Fibroblast of lung (primary cell): ENCODE measurements at regions not wholly inside any gene's neighbourhood (a gene's known extent, or its start where the extent isn't known, plus 50 kb on each side); places are given as distances from the start of the nearest gene placed in this dataset.

Source experiments
- DNase-seq, 2 donors: peaks; one replicate each; pipeline versions ENCODE4 v3.0.0 to v3.0.0-alpha.2; 2010; ENCODE audit warnings: low read depth in 2 of 2
- H2AFZ ChIP-seq: 2 replicates; pipeline ENCODE4 v1.5.1; 2012; ENCODE audit warnings: low read length, control low read depth, inconsistent platforms
- H3K27ac ChIP-seq: 2 replicates; pipeline ENCODE4 v1.5.1; 2011; ENCODE audit warnings: low read length, control low read depth; ENCODE audit not compliant: insufficient read depth
- H3K27me3 ChIP-seq: 2 replicates; pipeline ENCODE4 v1.5.1; 2011; ENCODE audit warnings: mild to moderate bottlenecking, low read length; ENCODE audit not compliant: control insufficient read depth, insufficient read depth
- H3K36me3 ChIP-seq: 2 replicates; pipeline ENCODE4 v1.5.1; 2011; ENCODE audit warnings: low read length; ENCODE audit not compliant: control insufficient read depth, insufficient read depth
- H3K4me1 ChIP-seq: 2 replicates; pipeline ENCODE4 v1.5.1; 2011; ENCODE audit warnings: low read length; ENCODE audit not compliant: control insufficient read depth, insufficient read depth; ENCODE audit errors: extremely low read depth
- H3K4me2 ChIP-seq: 2 replicates; pipeline ENCODE4 v1.5.1; 2011; ENCODE audit warnings: low read length, control low read depth; ENCODE audit not compliant: insufficient read depth; ENCODE audit errors: extremely low read depth
- H3K4me3 ChIP-seq, 4 experiments: fragments of 200-600 bp in 1 of 4; sonication (generic) in 1 of 4; replicated peaks in 1 of 4; 2 replicates each; pipeline ENCODE4 v1.5.1; 2011 to 2016; ENCODE audit warnings: low read length in 4 of 4, low read depth in 3 of 4, mild to moderate bottlenecking in 3 of 4, control low read depth in 2 of 4, inconsistent platforms in 1 of 4, mixed read lengths in 1 of 4; ENCODE audit not compliant: insufficient read depth in 1 of 4; ENCODE audit errors: control extremely low read depth in 1 of 4
- H3K79me2 ChIP-seq: 2 replicates; pipeline ENCODE4 v1.5.1; 2012; ENCODE audit warnings: mild to moderate bottlenecking, low read length, inconsistent platforms; ENCODE audit not compliant: control insufficient read depth, insufficient read depth
- H3K9ac ChIP-seq: 2 replicates; pipeline ENCODE4 v1.5.1; 2011; ENCODE audit warnings: mild to moderate bottlenecking, low read length, control low read depth; ENCODE audit not compliant: insufficient read depth
- H3K9me3 ChIP-seq: 2 replicates; pipeline ENCODE4 v1.5.1; 2012; ENCODE audit warnings: low read depth, low read length; ENCODE audit not compliant: control insufficient read depth, insufficient read depth
- H4K20me1 ChIP-seq: 2 replicates; pipeline ENCODE4 v1.5.1; 2011; ENCODE audit warnings: low read length; ENCODE audit not compliant: control insufficient read depth, insufficient read depth; ENCODE audit errors: extremely low read depth
- EZH2 ChIP-seq: IDR thresholded peaks from 2 replicates; pipeline ENCODE4 v1.5.1; 2012; ENCODE audit warnings: low read length, control low read depth, mild to moderate bottlenecking; ENCODE audit errors: missing control alignments
- TF ChIP-seq, protein P1 (sequence below), 2 donors: IDR thresholded peaks in 1 of 2; conservative IDR thresholded peaks in 1 of 2; 1 replicate in 1 of 2; 2 replicates in 1 of 2; pipeline ENCODE4 v1.5.1; 2011 to 2012; ENCODE audit warnings: low read length in 2 of 2, control low read depth in 1 of 2, inconsistent platforms in 1 of 2, low read depth in 1 of 2, mild to moderate bottlenecking in 1 of 2

DNA sequence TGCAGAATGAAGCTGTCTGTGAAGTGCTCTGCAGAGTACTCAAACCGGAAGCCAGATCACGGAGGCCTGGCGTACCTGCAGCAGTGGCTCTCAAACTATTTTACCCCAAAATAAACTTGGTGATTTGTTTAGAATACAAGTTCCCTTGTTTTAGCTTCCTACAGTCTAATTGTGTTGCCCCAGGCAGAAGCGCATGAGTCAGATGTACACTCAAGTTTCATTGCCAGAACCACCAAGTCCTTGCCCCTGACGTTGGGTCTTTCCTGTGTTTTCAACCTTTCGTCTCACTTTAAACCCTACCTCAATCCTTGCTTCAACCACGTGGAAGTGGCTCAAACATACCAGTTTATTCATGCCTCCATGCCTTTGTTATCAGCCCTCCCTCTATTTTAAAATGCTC, 66.2 kb upstream of the SLC7A11 start:
- Histone ChIP-seq H3K4me2 (no peak overlapping the region), H4K20me1 (no peaks in the 10 kb centered on the region), H3K4me3 (no peak overlapping the region), H3K4me1 (no peaks in the 10 kb centered on the region), H3K9ac (no peak overlapping the region), H3K9me3 (no peaks in the 10 kb centered on the region), H3K79me2 (no peaks in the 10 kb centered on the region), H3K27ac (no peak overlapping the region), H3K27me3 (no peaks in the 10 kb centered on the region), H2AFZ (no peak overlapping the region), H3K36me3 (no peaks in the 10 kb centered on the region)
- TF ChIP-seq EZH2: no peak
- TF ChIP-seq, protein P1, sequence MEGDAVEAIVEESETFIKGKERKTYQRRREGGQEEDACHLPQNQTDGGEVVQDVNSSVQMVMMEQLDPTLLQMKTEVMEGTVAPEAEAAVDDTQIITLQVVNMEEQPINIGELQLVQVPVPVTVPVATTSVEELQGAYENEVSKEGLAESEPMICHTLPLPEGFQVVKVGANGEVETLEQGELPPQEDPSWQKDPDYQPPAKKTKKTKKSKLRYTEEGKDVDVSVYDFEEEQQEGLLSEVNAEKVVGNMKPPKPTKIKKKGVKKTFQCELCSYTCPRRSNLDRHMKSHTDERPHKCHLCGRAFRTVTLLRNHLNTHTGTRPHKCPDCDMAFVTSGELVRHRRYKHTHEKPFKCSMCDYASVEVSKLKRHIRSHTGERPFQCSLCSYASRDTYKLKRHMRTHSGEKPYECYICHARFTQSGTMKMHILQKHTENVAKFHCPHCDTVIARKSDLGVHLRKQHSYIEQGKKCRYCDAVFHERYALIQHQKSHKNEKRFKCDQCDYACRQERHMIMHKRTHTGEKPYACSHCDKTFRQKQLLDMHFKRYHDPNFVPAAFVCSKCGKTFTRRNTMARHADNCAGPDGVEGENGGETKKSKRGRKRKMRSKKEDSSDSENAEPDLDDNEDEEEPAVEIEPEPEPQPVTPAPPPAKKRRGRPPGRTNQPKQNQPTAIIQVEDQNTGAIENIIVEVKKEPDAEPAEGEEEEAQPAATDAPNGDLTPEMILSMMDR (conservative IDR thresholded peaks at IDR 0.05 in 1 of 2, IDR thresholded peaks at IDR 0.05 in 1 of 2; ENCODE audit: low read depth in 1 of 2, low read length in 2 of 2): no peak
- DNase-seq: peak in 1 of 2 donors; percentile 89

DNA sequence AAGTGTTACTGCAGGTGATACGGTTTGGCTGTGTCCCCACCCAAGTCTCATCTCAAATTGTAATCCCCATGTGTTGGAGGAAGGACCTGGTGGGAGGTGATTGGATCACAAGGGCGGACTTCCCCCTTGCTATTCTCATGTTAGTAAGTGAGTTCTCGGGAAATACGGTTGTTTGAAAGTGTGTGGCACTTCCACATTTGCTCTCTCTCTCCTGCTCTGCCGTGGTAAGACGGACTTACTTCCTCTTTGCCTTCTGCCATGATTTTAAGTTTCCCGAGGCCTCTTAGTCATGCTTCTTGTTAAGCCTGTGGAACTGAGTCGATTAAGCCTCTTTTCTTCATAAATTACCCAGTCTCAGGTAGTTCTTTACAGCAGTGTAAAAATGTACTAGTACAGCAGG, 65.2 kb upstream of the SLC7A11 start:
- Histone ChIP-seq H3K4me1 (no peaks in the 10 kb centered on the region), H4K20me1 (no peaks in the 10 kb centered on the region), H2AFZ (no peak overlapping the region), H3K9ac (no peak overlapping the region), H3K4me2 (no peak overlapping the region), H3K9me3 (no peaks in the 10 kb centered on the region), H3K36me3 (no peaks in the 10 kb centered on the region), H3K4me3 (no peak overlapping the region), H3K27ac (no peak overlapping the region), H3K79me2 (no peaks in the 10 kb centered on the region), H3K27me3 (no peaks in the 10 kb centered on the region)
- TF ChIP-seq EZH2: no peak
- TF ChIP-seq, protein P1 (conservative IDR thresholded peaks at IDR 0.05 in 1 of 2, IDR thresholded peaks at IDR 0.05 in 1 of 2; ENCODE audit: low read depth in 1 of 2, low read length in 2 of 2): no peak
- no peak for DNase-seq

DNA sequence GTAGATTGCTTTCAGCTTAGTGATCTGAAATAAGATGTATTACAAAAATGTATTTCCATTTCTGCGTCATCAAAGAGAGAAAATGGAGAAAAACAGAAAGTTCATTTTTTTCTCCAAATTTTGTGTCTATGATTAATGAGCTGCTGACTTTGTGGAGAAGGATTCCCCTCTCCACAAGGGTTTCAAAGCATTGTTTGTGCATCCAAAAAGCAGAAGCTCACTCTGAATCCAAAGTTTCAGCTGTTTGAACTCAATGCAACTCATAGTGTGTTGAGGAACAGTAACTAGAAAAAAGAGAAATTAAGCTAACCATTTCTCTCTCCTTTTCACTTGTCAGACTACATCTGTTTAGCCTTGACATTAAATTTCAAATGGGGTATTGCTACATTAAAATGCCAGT, 62.9 kb upstream of the SLC7A11 start:
- Histone ChIP-seq H3K27ac (no peak overlapping the region), H3K79me2 (no peaks in the 10 kb centered on the region), H3K9me3 (no peaks in the 10 kb centered on the region), H3K36me3 (no peaks in the 10 kb centered on the region), H3K9ac (no peak overlapping the region), H3K27me3 (no peaks in the 10 kb centered on the region), H3K4me1 (no peaks in the 10 kb centered on the region), H3K4me3 (no peak overlapping the region), H2AFZ (no peak overlapping the region), H3K4me2 (no peak overlapping the region), H4K20me1 (no peaks in the 10 kb centered on the region)
- DNase-seq: no peak
- TF ChIP-seq, protein P1 (conservative IDR thresholded peaks at IDR 0.05 in 1 of 2, IDR thresholded peaks at IDR 0.05 in 1 of 2; ENCODE audit: low read depth in 1 of 2, low read length in 2 of 2): no peak
- TF ChIP-seq EZH2: no peak
